Occipital lobe (tissue), 1 donor: ENCODE measurements at regions not wholly inside any gene's neighbourhood (a gene's known extent, or its start where the extent isn't known, plus 50 kb on each side); places are given as distances from the start of the nearest gene placed in this dataset.

Experiments used
- DNase-seq: peaks from one replicate; lab custom pipeline; 2025; lab: John Stamatoyannopoulos, UW

DNA sequence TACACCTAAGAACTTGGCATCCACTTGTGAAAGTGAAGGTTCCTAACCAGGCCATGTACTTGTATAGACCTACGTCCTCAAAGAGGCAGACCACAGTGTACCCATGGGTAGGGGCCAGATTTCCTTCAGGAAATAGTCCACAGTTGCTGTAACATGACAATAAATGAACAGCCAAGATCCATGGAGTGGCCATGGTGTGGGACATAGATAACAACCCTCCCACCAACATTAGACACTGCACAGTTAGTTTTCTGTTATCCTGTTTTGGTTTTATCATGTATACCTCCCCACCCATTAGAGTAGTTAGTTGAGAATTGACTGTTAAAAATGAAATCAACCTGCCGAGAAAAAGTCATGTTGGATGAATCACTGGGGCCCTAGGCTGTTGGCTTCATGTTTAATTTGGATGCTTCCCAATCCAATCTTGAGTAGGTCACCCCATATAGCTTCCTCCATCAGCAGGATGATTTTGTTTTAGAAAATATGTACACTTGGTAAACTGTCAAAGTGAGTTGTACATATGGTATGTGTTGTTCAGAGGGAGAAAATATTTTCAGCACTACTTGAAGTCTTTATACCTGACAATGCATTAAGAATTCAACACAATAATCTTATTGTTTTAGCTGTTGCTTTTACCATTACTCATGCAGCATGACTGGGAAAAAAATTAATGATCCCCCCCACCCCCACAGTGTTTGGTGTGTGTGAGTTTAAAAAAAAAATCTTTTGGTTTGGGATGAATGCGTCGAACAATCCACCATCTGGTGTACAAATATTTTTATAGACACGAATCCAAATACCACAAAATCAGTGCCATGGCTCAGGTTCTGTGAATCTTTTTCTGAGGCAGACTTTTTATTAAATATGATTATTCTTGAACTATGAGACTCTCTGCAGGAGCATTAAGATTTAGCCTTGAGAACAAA, 88.3 kb upstream of the ARHGAP29 start:
- DNase-seq = no peak

- no peak for DNase-seq
Observed at GRCh38 chr1:94324178-94324544, 86.8 kb upstream of the ARHGAP29 start.

GRCh38 chr1:94323311-94324177, 86.2 kb upstream of the ARHGAP29 start:
- DNase-seq = no peak

DNA sequence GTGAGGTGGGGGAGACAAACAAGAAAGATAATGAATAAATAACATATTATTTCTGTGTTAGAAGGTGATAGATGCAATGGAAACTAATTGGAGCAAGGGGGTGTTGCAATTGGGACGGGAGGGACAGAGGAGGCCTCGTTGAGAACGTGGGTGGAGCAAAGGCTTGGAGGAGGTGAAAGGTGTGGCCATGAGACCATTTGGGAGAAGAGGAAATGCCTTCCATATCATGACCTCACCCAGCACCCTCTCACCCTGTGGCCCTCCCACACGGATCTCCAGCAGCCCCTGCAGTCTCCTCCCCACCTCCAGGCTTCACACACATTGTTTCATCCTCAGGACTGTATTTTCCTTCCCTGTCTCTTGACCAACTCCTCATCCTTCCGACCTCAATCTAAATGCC, 85.3 kb upstream of the ARHGAP29 start:
- no peak for DNase-seq

GRCh38 chr1:94321662-94322061, 84.3 kb upstream of the ARHGAP29 start:
- DNase-seq = no peak

GRCh38 chr1:94319319-94320102, 82.1 kb upstream of the ARHGAP29 start:
- no peak for DNase-seq

- DNase-seq = no peak
Observed at GRCh38 chr1:94318505-94319030, 81.2 kb upstream of the ARHGAP29 start.

- no peak for DNase-seq
Observed at GRCh38 chr1:94317790-94318188, 80.4 kb upstream of the ARHGAP29 start.

DNA sequence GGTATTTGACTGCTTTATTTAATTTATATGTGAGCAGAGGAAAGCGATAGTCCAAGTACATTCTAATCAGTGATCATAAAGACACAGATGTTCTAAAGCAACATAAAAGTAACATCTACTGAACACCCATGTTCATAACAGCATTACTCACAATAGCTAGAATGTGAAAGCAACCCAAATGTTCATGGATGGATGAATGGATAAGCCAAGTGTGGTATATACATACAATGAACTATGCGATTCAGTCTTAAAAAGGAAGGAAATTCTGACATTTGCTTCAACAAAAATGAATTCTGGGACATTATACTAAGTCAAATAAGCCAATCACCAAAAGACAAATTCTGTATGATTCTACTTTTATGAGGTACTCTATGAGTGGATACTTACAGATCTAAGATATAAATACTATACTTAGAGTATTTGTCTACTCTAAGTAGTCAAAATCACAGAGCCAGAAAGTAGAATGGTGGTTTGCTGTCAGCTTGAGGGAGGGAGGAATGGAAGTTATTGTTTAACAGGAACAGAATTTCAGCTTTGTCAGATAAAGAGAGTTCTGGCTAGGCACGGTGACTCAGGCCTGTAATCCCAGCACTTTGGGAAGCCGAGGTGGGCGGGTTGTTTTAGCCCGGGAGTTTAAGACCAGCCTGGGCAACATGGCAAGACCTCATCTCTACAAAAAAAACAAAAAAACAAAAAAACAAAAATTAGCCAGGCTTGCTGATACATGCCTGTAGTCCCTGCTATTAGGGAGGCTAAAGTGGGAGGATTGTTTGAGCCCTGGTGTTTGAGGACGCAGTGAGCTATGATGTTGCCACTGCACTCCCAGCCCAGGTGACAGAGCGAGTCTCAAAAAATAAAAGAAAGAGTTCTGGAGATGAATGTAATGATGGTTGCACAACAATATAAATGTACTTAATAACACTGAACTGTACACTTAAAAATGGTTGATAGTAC, 79.7 kb upstream of the ARHGAP29 start:
- DNase-seq = no peak

DNA sequence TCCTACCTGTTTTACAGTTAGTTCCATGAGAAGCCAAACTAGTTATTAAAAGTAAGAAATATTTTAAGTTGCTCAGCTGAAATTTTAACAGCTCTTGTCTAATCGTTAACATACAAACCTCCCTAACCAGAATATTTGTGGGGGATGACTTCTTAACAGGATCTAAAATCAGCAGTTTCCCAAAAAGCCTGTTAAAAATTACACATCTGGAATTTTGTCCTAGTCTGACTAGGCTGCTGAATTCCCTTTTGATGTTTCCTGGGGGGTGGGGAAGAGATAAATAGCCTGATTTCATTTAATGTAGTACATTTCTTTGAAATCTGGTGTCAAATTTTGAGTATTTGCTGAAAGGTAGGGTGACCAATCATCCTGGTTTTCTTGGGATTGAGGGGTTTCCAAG, 78.8 kb upstream of the ARHGAP29 start:
- DNase-seq = no peak

DNA sequence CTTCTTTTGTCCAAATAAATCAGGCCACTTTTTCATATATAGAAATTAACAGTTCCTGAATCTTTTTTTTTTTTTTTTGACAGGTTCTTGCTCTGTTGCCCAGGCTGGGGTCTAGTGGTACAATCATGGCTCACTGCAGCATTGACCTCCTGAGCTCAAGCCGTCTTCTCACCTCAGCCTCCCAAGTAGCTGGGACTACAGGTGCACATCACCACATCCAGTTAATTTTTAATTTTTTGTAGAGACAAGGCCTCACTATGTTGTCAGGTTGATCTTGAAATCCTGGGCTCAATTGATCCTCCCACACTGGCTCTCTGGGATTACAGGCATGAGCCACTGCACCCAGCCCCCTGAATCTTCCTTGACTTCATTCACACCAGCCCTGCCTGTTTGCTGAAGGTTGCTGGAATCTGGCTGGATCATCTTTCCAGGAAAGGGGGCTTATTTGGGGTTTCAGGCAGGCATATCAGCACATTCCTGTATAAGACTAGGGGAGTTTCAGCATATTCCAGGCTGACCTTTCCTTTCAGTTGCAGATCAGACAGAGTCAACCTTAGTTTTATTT, 78.2 kb upstream of the ARHGAP29 start:
- DNase-seq = no peak

DNA sequence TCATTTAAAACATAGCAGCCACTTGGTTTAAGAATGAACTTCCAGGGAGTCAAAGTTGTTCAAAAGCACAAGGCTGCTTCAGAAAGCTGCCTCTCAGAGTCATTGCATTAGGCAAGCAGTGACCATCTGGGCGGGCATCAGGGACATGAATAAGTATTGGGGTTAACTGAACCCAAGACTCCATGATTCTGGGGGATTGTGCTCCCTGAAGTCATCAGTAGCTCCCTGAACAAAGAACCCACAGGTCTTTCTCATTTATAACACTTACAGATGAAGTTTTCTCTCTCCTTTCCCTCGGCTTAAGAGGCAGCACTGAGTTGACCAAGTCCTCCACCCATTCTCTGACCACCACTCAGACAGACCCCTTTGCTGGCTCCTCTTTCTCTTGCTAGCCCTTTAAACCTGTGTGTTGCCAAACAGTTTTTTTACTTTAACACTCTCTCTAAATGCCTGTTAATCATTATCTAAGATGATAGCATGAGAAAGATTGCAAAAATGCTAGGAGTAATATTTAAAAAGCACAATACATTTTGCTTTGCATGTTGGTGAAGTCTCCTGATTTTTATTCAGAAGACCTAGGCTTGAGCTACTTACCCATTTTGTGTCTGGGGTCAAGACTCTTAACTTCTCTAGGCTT, 77.0 kb upstream of the ARHGAP29 start:
- DNase-seq = no peak

DNA sequence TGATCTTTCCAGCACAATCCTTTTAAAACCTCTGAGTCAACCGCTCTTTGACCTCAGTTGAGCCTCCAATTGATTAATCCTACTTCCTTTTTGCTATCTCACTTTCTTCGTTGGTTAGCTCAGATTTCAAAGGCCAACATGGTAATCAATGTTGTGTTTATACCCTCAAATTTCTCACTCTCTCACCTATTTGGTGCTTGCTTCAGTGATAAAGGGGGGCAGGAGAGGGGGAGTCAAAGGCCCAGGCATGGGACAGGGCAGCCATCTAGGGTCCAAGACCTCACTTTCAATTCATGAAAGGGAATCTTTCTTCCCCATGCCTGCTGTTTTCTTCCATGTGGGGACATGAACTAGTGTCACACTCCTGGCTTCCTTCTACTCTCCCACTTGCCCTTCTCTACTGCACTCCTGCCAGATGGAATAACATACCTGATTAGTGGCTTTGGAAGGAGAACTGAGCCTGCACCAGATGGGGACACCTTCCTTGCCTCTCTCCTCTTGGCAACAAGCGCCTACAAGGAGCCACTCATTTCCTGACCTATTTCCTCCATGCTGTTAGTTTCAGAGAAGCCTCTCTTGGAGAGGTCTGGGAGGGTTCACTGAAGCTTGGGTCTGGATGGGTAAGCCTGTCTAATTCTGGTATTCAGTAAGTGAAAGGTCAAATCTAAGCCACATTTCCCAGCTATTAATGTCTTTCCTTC, 73.3 kb upstream of the ARHGAP29 start:
- no peak for DNase-seq

DNA sequence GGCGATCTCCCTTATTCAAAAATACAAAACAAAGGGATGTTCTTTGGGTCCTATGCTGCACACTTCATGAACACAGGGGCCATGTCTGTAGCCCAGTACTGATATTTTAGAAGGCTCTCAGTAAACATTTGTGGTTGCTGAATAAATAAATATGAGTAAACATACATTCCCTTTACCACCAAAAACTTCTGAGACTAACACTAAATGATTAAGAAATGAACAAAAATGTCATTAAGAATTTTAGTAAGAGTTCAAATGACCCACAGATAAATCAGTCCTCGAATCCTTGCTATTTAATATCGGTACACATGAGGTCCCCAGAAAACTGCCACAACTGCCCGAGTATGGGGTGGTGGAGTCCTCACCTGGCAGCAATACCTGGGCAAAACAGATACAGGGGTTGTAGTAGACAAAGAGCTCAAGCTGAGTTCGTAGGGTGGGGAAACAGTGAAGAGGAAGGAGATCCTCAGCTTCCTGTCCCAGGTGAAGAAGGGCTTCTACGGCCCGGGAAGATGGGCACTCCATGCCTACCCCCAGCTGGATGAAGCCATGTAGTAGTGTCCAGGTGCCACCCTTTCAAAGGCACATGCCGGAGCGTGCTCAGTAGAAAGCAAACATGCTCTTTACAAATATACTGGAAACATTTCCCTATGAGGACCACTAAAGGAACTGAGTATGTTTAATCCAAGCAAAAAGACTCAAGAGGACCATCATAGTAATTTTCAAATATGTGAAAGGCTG, 72.6 kb upstream of the ARHGAP29 start:
- DNase-seq = no peak

DNA sequence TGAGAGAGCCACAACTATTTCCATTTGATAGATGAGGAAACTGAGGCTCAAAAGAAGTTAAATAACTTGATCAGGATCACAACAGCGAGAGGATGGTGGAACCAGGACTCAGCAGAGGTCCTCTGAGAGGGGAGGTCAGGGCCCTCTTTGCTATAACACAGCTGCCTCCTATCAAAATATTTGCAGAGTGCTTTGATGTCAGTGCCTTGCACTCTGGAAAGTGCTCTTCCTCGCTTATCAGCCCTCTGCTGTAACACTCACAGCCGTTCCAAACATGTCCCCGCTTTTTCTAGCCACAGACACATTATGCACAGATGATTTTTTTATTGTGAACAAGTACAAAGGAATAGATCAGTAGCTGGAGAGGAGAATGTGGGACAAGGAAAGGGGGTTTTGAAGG, 71.8 kb upstream of the ARHGAP29 start:
- no peak for DNase-seq

DNA sequence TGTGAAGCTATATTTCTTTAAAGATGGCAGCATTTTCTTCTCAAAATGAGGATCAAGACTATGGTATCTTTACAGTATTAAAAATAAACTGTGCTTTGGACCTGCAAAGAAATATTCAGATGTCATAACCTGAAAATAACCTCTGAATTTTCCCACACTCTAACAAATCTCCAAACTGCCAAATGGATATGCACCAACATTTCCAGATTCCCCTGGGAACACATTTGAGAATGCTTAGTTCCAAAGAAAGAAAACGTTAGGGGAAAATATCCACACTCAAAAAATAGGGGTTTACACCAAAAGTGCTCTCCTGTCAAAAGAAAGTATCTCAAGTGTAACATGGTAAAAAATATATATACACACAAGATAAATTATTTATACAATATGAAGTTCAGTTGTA, 69.1 kb upstream of the ARHGAP29 start:
- no peak for DNase-seq

DNA sequence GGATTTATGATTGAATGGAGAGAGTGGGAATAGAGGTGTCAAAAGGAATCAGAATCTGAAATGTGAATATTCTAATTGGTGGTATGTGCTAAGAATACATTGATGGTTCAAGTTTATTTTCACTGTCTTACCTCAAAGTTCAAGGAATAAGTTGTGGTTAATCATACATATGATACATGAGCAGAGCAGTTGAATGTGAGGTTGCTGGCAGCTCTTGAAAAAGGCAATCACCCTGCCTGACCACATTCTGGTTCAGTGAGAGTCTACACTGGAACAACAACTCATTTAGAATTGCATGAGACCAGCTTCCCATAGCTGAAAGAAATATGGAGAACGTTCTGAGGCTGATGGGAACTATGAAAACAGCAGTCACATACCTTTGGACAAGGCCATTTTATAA, 68.3 kb upstream of the ARHGAP29 start:
- no peak for DNase-seq

- no peak for DNase-seq
Observed at GRCh38 chr1:94304553-94304952, 67.2 kb upstream of the ARHGAP29 start.
